GM10266 (cell line): ENCODE measurements at regions not wholly inside any gene's neighbourhood (a gene's known extent, or its start where the extent isn't known, plus 50 kb on each side); places are given as distances from the start of the nearest gene placed in this dataset.
"Not testable (repeated sequence)": the region's sequence is repeated elsewhere in the genome, so short reads cannot be mapped to it uniquely, and the experiment has no call there.

Experiments
- DNase-seq: peaks from one replicate; pipeline ENCODE4 v3.0.0; 2012; ENCODE audit errors: extremely low spot score
- TF ChIP-seq, protein P1 (sequence below): IDR thresholded peaks from 2 replicates; pipeline ENCODE4 v1.5.1; 2012; ENCODE audit warnings: mild to moderate bottlenecking, low read depth; ENCODE audit not compliant: control insufficient read depth, insufficient read depth; ENCODE audit errors: missing control alignments

DNA sequence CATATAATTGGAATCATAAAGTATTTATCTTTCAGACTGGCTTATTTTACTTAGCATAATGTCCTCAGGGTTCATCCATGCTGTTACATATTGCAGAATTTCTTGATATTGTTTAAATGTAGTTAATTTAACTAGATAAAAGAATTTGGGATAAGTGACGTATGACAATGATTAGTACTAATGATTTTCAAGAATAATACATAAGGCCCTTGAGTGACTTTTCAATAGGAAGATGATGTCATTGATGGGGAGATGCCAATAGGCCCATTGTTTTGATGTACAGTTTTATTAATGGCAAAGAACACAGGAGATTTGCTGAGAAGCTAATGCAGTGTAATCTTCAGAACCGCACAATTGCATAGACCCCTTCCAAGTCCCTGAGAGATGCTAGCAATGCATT, 537.4 kb upstream of the PHF14 start:
- TF ChIP-seq, protein P1, sequence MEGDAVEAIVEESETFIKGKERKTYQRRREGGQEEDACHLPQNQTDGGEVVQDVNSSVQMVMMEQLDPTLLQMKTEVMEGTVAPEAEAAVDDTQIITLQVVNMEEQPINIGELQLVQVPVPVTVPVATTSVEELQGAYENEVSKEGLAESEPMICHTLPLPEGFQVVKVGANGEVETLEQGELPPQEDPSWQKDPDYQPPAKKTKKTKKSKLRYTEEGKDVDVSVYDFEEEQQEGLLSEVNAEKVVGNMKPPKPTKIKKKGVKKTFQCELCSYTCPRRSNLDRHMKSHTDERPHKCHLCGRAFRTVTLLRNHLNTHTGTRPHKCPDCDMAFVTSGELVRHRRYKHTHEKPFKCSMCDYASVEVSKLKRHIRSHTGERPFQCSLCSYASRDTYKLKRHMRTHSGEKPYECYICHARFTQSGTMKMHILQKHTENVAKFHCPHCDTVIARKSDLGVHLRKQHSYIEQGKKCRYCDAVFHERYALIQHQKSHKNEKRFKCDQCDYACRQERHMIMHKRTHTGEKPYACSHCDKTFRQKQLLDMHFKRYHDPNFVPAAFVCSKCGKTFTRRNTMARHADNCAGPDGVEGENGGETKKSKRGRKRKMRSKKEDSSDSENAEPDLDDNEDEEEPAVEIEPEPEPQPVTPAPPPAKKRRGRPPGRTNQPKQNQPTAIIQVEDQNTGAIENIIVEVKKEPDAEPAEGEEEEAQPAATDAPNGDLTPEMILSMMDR: no peak
- DNase-seq: no peak

DNA sequence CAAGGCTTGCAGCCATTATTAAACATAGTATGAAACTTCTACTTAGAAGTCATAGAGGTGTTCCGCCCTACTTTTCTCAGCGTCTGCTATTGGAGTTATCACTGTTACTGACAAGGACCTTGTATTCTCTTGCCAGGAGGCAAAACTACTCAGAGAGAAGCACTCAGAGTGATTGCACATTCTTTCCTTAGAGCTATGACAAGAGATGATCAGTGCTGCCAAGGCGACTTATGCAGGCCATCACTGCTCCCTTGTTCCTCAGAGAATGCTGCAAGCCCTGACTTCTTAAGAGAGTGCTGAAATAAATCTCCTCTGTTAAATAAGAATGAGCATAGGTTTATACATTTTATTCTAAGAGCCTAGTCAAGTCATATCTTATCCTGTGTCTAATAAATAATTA, 534.6 kb upstream of the PHF14 start:
- no peak for DNase-seq
- TF ChIP-seq, protein P1: no peak

DNA sequence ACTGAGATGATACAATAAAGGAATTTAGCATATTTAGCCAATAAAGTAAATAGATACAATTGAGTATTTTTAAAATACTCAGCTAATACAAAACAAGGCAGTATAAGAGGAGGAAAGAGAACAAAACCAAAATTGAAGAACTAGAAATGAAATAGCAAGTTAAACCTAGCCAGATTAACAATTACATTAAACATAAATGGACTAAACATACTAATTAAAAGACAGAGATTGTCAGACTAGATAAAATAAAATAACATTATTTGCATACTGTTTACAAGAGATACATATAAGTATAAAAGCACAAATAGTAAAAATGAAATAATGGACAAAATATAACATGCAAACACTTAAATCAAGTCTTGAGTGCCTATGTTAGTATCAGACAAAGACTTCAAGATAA, 517.7 kb upstream of the PHF14 start:
- no peak for DNase-seq
- TF ChIP-seq, protein P1: no peak

DNA sequence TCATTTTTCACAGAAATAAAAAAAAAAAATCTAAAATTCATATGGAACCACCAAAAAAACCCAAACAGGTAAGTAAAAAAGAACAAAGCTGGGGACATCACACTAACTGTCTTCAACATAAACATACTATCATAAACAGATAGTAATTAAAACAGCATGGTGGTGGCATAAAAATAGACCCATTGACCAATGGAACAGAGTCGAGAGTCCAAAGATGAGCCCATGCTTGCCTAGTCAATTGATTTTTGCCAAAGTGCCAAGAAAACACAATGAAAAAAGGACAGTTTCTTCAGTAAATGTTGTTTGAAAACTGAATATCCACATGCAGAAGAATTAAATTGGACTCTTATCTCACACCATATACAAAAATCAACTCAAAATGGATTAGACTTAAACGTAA, 513.2 kb upstream of the PHF14 start:
- TF ChIP-seq, protein P1: no peak
- DNase-seq: no peak

DNA sequence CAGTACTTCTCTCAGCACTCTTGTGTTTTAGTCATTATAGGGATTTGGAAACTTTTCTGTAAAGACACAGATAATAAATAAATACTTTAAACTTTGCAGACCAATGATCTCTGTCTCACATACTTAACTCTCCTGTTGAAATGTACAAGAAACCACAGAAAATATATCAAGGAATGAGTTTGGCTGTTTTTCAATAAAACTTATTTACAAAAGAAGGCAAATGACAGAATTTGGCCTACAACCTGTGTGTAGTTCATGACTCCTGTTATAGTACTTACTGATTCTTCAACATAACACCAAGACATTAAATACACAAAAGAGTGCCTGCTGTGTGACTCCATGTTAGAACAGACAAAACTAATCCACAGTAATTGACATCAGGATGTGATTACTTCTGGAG, 510.0 kb upstream of the PHF14 start:
- TF ChIP-seq, protein P1: no peak
- no peak for DNase-seq

DNA sequence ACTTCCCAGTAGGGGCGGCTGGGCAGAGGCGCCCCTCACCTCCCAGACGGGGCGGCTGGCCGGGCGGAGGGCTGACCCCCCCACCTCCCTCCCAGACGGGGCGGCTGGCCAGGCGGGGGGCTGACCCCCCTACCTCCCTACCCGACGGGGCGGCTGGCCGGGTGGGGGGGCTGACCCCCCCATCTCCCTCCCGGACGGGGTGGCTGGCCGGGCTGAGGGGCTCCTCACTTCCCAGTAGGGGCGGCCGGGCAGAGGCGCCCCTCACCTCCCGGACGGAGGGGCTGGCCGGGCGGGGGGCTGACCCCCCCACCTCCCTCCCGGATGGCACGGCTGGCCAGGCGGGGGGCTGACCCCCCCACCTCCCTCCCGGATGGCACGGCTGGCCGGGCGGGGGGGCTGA, 508.1 kb upstream of the PHF14 start:
- DNase-seq: not testable (repeated sequence)

DNA sequence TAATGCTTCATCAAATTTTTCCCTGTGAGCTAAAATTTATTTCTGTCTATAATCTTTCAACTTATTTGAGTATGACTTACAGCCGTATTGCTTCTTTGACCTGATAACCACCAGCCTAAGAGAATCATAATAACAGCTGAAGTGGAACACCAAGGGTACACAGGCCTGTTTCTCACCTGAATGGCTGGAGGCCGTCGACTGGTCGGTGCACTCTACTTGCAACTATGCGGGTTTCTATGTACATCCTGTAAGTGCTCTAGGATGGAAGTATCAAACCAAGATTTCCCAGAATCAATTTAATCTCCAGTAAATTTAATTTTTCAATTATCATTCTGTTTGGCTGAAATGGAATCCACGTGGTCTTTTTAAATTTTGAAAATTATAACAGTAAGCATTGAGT, 504.8 kb upstream of the PHF14 start:
- TF ChIP-seq, protein P1: no peak
- no peak for DNase-seq

DNA sequence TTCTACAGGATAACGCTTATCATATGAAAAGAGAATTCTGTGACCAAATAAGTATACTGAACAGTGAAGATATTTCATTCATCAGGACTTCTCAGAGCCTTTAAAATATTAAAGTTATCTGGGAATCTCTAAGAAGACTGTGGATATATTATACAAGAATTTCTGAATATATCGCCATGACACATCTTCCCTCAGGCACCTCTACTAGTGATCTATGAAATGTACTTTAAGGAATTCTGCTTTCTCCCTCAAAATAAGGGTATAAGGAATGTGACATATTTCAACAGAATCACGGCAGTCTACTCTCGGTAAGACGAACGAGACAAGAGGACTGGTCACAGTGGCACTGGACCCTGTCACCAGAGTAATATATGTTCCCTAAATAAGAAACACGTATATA, 504.2 kb upstream of the PHF14 start:
- TF ChIP-seq, protein P1: no peak

More for the DNA sequence above, 504.2 kb upstream of the PHF14 start:
- no peak for DNase-seq
